ENCODE measurements at regions not wholly inside any gene's neighbourhood (a gene's known extent, or its start where the extent isn't known, plus 50 kb on each side); places are given as distances from the start of the nearest gene placed in this dataset.
"Not testable (repeated sequence)": the region's sequence is repeated elsewhere in the genome, so short reads cannot be mapped to it uniquely, and the experiment has no call there.

- no peak for DNase-seq (ENCODE audit: low read depth)
Measured at GRCh38 chr10:83517456-83517855, 621.9 kb upstream of the GHITM start.

DNA sequence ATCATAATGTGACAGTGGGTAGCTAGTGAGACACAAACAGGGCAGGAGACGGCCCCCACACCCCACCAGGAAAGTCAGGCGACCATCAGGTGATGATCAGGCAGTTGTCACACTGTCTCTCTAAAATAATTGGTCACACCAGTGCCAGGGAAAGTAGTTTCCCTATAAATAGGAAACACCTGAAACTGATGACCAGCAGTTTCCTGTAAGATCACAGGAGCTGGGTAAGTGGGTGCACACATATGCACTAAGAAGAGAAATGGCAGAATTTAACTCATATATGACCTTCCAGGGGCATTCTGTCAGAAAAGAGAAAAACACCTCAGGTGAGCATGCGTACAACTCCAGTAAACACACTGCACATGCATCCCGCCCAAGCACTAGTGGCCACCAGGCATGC lies 620.5 kb upstream of the GHITM start:
- DNase-seq (ENCODE audit: low read depth): no peak

GRCh38 chr10:83520386-83520785 lies 618.9 kb upstream of the GHITM start:
- not testable (repeated sequence) for DNase-seq (ENCODE audit: low read depth)

DNA sequence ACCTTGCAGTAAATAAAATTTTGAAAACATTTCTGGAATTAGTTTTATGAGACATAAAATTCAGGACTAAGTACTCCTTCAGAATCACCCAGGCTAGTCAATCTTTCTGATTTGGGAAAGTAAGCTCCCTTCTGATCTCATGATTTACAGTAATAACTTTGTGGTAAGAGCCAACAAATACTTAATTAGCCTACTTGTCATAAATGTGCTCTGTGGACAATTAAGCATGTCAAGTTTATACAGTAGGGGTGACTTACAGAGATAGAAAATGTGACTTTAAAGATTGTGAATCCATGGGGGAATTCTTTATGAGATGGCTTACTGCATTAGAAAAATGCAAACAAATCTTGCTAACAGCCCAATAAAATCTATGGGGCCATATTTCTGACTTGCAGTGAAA lies 616.9 kb upstream of the GHITM start:
- DNase-seq (ENCODE audit: low read depth): no peak

- DNase-seq (ENCODE audit: low read depth): no peak
Measured at GRCh38 chr10:83522881-83523386, 616.4 kb upstream of the GHITM start.

- no peak for DNase-seq (ENCODE audit: low read depth)
Measured at GRCh38 chr10:83527934-83528333, 611.4 kb upstream of the GHITM start.

GRCh38 chr10:83533290-83533689 lies 606.0 kb upstream of the GHITM start:
- no peak for DNase-seq (ENCODE audit: low read depth)

GRCh38 chr10:83536426-83536825 lies 602.9 kb upstream of the GHITM start:
- no peak for DNase-seq (ENCODE audit: low read depth)

DNA sequence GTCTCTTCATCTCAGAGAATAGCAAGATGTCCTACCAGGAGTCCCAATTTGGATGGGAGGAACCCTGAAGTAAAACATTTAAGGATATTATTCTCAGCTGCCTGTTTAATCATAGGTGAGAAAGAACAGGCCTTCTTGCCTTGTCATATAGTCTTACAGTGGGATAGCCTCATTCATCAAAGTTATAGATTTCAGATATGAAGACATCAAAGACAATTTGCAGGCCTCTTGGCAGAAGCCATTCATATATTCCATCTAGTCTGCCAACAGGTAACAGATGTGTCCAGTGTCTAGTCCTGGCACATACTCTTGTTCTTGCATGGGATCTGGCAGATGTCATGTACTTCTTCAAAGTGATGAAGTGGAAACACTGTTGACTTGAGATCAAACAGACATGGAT lies 601.3 kb upstream of the GHITM start:
- DNase-seq (ENCODE audit: low read depth): no peak

GRCh38 chr10:83539528-83540308 lies 599.6 kb upstream of the GHITM start:
- DNase-seq (ENCODE audit: low read depth): no peak

DNA sequence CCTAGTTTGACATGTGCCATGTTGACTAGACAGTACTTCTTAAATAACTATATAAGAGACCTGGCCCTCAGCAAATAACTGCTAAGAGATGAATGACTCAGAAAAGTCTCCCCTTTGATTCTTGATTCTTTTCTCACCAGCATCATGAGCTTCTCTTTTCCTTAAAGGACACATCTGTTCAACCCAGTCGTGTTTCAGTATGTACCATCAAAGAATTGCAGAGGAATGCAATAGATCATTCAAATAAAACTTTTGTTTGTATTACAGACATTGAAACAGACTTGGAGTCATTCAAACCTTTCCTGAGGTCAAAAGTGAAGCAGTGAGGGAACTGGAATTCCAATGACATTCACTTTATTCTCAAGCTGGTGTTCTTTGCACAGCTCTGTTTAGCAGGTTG lies 598.3 kb upstream of the GHITM start:
- no peak for DNase-seq (ENCODE audit: low read depth)

DNA sequence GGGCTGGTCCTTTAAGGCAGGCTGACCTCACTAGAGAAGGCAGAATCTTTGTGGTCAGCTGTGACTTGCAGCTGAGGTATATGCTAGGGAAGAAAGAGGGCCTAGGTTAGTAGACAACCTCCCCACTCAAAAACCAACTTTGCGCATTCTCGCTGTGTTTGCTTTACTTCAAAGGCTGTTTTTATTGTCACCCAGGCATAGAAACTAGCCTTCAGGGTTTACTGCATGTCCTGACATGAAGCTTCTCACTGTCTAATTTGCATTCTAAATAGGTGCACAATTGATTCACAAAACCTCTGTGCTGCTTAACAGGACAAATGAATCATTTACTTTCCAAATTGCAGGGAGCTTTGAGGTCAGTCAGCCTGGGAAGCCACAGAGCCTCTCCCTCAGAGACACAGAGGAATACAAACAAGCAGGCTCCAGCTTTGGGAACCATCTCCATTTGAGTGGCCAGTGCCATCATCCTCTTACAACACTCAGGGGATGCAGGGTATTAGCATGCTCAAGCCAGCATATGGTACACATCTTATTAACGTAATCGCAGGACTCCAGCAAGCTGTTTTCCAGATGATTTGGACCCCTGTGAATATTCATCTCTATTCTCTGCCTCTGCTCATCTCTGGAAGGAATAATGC lies 596.4 kb upstream of the GHITM start:
- DNase-seq (ENCODE audit: low read depth): no peak

GRCh38 chr10:83543691-83544462 lies 595.4 kb upstream of the GHITM start:
- DNase-seq (ENCODE audit: low read depth): no peak

DNA sequence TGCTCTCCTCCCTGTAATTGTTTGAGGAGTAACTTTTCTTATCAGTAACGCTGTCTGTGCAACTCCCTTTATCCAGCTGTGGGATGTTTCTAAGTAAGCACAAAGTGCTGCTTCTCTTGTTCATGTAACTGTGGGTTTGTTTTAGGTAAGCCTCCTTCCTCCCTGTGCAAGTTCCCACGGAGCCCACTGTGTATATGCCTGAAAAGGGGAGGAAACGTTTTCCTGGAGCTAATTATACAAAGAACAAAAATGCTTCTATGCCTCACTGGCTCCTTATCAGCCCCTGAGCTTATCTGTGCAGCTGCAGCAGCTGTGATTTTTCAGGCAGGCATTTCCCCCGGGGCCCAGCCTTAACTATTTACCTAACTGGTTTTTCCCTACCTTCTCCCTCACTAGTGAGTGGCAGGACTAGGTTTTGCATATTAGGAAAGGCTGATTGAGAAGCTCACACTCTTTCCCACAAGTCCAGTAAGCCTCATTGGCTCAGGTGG lies 593.4 kb upstream of the GHITM start:
- no peak for DNase-seq (ENCODE audit: low read depth)

- not testable (repeated sequence) for DNase-seq (ENCODE audit: low read depth)
Measured at GRCh38 chr10:83551190-83551589, 588.1 kb upstream of the GHITM start.

GRCh38 chr10:83553366-83553765 lies 585.9 kb upstream of the GHITM start:
- no peak for DNase-seq (ENCODE audit: low read depth)

GRCh38 chr10:83555264-83555663 lies 584.0 kb upstream of the GHITM start:
- DNase-seq (ENCODE audit: low read depth): no peak

DNA sequence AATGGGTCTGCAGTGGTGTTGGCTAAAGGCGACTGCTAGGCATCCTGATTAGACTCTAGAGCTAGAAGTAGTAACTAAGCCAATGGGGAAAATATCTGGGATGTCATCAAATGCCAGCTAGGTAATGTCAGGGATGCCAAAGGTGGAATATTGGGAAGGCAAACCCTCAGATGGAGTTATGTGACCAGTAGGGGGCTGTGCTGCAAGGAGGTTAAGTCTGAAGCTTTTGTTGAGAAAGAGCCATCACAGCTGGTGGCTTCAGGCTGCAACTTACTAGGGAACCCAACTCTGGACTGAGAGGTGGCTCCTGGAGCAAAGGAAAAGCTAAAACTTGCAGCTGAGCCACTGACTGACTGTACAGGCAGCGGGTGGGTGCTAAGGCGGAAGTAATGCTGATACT lies 576.9 kb upstream of the GHITM start:
- DNase-seq (ENCODE audit: low read depth): no peak

DNA sequence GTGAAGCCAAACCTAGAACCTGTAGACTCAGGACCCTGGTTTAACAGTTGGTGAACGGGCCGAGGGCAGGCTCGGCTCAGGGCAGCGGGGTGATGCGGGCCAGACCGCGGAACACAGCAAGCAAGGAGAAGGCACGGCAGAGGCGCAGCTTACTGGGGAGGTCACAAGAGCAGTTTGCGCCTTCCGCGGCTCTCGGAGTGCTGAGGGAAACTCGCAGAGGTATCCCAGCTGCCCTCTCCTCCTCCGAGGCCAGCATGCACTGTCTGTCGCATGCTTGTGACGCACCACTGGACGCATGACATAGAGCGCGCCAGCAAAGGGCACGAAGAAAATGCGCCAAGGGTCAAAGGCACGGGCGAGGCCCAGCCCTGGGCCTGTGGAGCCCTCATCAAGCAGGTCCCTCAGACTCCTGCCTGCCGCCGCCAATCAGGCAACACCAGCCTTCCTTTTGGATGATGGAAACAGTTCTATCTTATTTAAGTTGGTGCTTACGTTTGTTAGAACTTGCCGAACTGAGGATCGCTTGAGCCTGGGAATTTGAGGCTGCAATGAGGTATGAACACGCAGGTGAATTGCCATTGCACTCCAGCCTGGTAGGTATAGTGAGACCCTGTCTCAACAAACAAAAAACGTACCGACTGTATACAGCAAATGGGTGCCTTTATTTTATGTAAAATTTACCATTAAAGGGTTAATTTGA lies 574.3 kb upstream of the GHITM start:
- DNase-seq (ENCODE audit: low read depth): no peak

DNA sequence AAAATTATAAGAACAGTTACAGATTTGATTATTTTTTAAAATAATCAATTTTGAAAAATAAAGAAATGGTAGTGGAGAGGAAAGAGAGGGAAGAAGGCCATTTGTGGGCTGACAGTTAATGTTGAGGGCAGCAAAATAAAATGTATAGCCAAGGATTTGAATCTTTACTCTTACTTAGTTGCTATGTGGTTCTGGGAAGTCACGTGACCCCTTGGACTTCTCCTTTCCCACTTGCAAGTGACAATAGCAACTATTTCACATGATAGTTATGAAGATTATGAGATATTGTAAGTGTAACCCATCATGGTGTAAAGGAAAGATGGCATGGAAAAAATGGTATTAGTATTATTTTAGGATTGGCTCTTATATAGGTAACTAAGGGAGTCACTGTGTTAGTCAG lies 567.3 kb upstream of the GHITM start:
- DNase-seq (ENCODE audit: low read depth): no peak

DNA sequence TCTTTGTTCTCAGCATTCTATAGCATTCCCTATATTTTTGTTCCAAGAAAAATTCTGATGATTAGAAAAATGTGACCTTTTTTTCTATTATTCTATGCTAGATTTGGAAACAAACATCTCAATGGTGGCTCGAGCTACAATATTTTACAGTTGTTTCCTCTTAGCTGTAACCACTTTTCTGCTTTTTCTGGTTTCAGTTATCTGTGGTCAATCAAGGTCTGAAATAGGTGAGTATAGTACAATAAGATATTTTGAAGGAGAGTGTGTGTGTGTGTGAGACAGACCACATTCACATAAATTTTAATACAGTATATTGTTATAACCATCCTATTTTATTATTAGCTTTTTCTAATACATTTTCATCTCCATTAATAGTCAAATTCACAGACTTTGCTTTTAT lies 564.5 kb upstream of the GHITM start:
- DNase-seq (ENCODE audit: low read depth): no peak

DNA sequence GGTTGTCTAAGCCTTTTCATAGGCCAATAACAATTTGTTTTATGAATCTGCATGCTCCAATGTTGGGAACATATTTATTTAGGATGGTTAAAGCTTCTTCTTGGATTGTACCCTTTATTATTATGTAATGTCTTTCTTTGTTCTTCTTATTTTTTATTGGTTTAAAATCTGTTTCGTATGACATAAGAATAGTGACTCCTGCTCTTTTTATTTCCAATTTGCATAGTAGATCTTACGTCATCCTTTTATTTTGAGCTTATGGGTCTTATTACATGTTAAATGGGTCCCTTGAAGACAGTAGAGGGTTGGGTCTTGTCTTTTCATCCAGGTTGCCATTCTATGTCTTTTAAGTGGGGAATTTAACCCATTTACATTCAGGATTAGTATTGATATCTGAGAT lies 561.9 kb upstream of the GHITM start:
- no peak for DNase-seq (ENCODE audit: low read depth)

Data from ELR (cell line).